Ammon's horn (tissue), 1 donor: ENCODE measurements at regions not wholly inside any gene's neighbourhood (a gene's known extent, or its start where the extent isn't known, plus 50 kb on each side); places are given as distances from the start of the nearest gene placed in this dataset.
"Not testable (repeated sequence)": the region's sequence is repeated elsewhere in the genome, so short reads cannot be mapped to it uniquely, and the experiment has no call there.

Source experiments
- DNase-seq: peaks from one replicate; pipeline ENCODE4 v3.0.0-alpha.2; 2016; ENCODE audit warnings: low spot score

DNA sequence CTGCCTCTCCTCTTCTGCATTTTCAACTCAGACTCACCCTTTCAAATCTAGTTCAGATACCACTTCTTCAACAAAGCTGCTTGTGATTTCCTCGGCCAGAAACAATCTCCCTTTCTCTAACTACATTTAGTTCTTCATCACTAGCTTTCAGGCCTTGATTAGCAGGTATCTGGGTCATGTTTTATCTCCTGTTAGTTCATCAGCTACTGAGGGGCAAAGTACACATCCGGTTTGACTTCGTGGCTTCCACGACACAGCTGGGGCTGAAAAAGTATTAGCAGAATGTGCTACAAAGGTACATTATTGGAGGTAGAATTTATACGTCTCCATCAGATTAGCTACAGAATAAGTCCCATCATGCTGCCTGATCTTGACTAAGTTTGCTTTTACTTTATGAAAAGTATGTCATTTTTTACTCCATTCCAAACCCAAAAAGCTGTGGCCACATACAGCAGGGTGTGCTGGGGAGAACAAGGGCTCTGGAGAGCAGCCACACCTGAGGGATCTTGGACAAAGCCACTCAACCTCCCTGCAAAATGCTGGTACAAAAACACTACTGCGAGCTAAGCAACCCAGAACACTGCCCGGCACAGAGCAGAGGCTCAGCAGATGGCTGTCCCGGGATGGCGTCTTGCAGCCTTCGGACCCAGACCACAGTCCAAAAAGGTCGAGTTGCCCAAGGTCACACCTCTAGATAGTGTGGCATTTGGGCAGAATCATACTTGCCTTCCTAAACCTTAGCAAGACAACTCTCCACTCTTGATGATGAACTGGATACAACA is 120.5 kb upstream of the PRKX start:
- DNase-seq: not testable (repeated sequence)

DNA sequence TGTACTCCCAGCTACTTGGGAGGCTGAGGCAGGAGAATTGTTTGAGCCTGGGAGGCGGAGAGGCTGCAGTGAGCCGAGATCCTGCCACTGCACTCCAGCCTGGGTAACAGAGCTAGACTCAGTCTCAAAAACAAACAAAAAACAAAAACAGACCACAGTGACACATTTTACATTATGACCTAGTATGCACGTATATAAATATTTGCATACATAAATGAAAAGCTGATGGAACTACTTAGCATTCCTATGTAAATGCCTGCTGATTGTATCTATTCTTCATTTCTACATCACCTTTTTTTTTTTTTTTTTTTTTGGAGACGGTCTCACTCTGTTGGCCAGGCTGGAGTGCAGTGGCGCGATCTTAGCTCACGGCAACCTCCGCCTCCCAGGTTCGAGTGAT is 116.6 kb upstream of the PRKX start:
- DNase-seq: not testable (repeated sequence)

DNA sequence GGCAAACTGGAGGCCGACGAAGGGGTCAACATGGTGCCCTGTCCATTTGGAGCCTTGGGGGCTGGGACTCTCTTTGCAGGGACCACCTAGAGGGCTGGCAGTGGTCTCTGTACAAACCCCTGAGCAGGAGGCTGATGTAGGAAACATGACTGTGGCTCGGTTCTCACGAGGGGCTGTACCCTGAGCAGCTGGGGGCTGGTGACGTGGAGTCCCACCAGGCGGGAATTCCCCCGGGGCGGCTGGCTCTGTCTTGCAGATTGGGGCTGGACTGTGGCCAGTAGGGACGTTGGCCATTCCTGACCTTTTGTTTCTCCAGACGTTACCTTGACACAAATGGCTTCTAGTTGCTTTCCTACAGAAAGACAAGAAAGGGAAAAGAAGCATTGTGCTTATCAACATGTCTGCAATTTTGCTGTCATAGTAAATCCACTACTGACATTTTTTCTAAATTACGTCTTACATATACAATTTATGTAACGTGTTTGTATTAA is 115.6 kb upstream of the PRKX start:
- not testable (repeated sequence) for DNase-seq

DNA sequence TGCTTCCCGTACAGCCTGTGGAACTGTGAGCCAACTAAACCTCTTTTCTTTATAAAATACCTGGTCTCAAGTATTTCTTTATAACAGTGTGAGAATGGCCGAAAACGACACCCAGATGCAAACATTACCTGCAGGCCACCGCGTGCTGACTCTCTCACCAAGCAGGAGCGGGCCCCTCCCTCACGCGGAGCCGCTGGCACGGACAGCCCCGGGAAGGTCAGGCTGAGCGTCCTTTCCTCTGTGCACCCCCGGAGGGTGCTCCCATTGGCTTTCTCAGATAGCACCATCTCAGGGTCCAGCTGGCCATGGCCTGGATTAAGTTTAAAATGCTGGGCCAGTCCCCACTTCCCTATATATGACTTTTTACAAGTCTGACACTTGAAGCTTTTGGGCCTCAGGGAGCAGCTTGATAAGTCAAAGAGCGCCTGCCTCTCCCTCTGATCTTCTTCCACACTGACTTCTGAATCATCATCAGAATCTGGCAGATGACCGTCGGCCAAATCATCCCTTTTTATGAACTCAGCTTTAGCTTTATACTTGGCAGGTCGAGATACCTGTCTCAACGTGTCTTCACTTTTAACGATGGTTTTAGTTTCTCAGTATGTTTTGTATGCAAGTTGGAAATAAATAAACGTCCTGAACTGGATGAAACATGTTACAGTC is 115.1 kb upstream of the PRKX start:
- not testable (repeated sequence) for DNase-seq

DNA sequence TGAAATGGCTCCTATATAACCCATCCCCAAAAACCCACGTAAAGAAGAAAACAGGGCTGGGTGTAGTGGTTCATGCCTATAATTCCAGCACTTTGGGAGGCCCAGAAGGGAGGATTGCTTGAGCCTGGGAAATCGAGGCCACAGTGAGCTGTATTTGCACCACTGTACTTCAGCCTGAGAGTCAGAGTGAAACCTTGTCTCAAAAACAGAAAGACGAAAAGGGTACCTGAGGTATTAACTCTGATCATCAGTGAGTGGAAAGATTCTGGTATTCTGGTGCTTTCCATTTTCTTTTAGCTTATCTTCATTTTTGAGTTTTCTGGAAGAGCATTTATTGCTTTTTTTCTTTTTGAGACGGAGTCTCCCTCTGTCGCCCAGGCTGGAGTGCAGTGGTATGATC is 110.6 kb upstream of the PRKX start:
- DNase-seq: not testable (repeated sequence)

DNA sequence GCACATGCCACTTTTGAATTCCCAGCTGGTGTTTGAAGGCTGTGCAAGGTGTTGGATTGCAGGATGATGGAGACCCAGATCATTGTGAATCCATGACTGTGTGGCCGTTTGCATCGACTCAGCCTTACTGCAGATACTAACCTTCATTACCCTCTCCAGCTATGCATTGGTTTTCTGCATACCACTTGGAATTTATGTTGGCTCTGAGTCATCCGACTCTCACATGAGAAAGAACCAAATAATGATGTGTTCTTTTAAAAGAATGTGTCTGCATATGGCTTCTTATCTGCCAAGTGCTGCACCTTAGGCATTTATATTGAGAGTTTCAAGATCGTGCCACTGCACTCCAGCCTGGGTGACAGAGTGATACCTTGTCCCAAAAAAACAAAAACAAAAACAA is 106.7 kb upstream of the PRKX start:
- DNase-seq: no peak

DNA sequence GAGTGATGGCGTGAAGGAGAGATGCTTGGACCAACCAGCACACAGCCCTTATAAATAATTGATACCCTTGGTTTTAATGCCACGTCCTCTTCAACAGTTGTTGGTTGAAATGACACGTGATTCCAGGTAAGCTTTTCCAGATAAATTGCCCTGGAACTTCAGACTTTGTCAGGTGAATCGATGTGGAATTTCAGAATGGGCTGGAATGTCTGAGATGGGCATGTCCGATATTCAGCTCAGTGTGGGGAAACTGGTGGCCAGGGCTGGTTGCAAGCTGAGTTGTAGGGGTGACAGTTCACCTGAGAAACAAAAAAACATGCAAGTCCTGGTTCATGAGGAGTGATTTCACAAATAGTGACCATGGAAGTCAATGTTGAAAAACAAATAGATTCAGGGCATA is 104.0 kb upstream of the PRKX start:
- DNase-seq: not testable (repeated sequence)

DNA sequence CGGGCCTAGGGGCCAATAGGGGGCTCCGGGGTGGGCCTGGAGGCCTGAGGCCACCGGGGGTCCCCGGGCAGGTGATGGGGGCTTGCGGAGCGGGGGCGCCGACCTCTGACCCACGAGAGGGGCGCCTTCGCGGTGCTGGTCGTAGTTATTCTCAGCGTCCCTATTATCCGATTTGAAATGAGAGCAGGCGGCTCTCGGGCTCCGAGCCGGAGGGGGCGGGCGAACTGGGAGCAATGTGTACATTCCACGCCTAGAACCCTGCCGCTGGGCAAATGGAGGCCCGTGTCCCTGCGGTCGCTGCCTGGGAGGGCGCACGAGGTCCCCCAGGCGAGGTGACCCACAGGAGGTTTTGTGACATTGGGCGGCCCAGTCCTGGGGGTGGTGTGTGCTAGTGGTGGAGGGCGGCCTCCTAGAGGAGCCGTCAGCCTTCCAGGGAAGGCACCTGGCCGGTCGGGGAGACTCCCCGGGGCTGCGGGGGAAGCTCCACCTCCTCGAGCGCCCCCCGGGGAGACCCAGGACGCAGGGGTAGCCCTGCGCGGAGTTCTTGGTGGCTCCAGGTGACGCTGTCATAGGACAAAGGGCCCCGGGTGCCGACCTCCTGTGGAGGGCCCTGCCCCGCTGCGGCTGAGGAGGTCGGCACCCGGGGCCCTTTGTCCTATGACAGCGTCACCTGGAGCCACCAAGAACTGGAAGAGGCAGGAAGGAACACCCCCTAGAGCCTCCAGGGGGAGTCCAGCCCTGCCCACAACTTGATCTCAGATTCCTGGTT is 102.6 kb upstream of the PRKX start:
- DNase-seq: peak; percentile 5

DNA sequence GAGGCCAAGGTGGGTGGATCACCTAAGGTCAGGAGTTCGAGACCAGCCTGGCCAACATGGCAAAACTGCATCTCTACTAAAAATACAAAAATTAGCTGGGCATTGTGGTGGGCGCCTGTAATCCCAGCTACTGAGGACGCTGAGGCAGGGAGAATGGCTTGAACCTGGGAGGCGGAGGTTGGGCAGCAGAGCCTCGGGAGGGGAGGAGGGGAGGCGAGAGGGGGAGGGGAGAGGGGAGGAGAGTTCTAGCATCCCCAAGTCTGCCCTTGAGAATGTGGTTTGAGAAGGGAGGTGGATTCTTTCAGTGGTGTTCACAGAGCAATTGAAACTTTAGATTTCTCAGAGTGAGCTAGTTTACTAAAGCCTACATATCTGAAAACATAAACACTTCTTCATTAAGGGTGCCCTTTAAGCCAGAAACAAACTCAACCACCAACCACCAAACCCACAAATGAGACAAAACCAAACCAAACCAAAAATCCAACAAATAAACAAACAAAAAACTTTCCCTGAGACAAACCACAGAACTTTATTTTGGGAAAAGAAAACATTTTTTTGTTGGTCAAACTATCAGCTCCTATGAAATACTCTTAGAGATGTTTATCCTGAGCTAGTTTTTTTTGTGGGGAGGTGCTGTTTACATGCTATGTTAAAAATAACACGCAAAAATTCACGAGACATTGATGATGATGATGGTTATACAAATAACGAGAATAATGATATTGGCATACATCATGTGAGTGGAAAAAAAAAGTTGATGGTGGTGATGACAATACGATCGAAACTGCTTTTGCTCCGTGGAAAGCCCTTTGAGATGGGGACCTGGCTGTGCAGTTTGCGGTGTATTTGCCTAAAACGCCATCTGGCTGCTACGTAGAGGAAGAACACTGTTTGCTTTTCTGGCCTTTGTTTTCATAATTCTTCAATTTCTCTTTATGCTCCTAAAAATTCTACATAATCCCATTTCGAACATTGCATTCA is 98.2 kb upstream of the PRKX start:
- peak; percentile 77 for DNase-seq

DNA sequence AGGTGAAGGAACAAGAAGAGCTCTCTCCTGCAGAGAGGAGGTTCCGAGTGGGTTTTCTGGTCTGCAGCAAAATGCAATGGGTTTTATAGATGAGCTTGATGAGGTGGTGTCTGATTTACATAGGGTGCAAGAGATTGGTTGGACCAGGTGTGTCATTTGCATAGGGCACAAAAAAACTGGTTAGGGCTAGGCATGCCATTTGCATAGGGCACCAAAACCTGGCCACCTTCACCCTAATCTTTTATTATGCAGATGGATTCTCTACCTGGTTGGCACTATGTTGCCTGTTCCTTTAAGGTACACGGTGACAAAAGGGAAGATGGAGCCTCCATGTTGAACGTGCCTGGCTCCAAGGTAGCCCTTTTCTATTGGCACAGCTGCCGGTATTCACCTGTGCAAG is 94.5 kb upstream of the PRKX start:
- no peak for DNase-seq

DNA sequence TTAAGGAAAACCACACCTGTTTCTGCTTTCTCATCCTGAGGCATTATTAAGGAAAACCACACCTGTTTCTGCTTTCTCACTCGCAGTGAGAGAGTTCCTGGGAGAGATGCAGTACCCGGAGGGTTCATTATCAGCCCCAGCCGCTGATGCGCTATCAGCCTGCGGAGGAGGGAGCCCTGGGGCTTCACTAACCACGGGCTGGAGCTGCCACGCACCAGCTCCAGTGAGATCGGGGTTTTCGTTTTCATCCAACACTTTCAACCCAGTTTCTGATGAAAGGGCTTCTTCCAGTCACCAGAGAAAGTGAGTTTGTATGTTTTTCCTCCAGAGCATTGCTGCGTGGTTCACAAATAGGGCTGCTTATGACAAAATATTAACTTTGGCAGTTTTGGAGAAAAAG is 93.2 kb upstream of the PRKX start:
- no peak for DNase-seq

DNA sequence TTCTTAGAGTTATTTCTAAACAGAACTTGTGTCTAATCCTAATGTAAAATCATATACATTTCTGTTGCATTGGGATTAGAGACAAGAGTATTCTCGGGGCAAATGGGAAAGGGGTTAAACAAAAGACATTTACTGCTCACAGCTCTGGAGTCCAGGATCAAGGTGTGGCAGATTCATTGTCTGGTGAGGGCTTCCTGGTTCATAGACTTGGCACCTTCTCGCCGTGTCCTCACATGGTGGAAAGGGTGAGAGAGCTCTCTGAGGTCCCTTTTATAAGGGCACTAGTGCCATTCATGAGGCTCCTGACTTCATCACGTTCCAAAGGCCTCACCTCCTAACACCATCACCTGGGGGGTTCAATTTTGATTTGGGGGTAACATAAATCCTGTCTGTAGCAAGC is 90.3 kb upstream of the PRKX start:
- no peak for DNase-seq

DNA sequence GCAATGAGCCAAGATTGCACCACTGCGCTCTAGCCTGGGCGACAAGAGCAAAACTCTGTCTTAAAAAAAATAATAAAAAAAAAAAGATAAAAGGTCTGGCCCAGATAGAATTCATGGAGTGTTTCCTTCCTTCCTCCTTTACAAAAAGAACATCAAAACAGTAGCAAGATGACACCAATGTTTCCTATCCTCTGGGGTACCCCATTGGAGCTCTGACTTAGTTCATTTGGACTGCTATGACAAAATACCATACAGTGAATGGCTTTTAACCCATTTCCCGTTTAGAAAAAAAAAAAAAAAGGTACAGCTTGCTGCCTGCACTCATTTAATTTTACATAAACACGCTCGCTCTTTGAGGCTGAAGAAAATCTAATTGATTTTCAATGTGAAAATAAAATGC is 89.9 kb upstream of the PRKX start:
- DNase-seq: no peak

DNA sequence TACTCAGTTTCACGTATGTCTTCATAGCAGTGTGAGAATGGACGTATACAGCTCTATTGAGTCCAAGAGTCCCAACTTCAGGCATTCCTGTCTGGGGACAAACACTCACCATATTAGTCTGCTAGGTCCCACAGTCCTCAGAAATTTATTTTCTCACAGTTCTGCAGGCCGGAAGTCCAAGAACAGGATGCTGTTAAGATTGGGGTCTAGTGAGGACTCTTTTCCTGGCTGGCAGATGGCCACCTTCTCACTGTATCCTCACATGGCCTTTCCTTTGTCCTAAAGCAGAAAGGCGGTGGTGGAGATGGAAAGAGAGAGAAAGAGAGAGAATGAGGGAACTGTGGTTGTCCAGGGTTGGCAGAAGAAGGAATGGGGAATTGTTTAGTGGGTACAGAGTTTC is 82.0 kb upstream of the PRKX start:
- DNase-seq: not testable (repeated sequence)

DNA sequence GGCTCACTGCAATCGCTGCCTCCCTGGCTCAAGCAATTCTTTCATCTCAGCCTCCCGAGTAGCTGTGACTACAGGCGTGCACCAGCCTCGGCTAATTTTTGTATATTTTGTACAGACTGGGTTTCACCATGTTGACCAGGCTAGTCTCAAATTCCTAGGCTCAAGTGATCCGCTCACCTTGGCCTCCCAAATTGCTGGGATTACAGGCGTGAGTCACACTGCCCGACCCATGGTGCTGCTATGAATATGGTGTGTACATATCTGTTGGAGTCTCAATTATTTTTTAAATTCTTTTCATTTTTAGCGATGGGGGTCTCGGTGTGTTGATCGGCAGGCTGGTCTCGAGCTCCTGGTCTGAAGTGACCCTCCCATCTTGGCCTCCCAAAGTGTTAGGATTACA is 78.0 kb upstream of the PRKX start:
- no peak for DNase-seq

DNA sequence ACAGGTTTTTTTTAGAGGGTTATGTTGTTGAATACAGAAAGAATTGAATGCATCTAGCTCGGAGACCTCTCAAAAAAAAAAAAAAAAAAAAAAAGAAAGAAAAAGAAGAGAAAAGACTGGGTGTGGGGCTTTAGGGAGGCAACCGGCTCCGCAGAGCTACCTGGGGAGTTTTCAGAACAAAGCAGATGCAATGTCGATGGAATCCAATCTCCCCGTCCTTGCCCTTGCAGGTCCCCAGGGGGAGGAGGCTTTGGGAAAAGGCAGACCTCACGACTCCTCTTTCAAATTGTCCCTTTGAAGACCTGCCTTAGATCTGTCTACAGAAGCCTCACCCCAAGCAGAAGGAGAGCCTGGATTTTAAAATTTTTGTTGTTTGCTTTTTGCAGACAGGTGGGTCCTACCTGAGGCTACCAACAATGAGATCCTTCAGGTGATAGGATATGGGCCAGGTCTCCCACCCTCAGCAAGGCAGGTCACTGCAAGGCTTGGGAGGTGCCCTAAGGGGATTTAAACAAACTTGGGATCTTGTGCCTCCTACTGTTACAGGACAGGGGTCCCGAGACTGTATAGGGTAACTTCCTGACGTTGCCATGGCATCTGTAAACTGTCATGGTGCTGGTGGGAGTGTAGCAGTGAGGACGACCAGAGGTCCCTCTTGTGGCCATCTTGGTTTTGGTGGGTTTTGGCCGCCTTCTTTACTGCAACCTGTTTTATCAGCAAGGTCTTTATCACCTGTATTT is 75.2 kb upstream of the PRKX start:
- DNase-seq: no peak

DNA sequence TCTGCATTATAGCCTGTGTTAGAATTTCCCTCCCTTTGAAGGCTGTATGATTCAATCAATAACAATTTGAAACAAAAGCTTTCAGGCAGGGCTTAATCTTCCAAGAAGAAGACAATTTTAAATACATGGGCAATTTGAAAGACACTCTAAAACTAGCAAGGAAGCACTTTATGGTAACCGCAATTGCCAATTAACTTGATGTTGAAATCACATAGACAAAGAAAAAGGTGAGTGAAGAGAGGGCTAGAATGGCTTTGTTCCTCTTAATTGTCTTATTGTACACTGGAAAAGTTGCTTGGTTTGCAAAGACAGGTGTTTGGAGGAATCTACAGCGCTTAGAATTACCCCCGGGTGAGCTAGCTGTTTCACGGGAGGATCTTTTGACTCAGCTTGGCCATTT is 74.4 kb upstream of the PRKX start:
- DNase-seq: no peak

DNA sequence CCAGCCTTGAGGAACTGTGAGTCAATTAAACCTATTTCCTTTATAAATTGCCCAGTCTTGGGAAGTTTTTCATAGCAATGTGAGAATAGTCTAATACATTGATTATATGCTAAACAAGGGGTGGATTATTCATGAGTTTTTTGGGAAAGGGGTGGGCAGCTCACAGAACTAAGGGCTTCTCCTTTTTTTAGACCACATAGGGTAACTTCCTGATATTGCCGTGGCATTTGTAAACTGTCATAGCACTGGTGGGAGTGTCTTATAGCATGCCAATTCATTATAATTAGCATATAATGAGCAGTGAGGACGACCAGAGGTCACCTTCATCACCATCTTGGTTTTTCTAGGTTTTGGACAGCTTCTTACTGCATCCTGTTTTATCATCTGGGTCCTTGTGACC is 72.4 kb upstream of the PRKX start:
- not testable (repeated sequence) for DNase-seq

DNA sequence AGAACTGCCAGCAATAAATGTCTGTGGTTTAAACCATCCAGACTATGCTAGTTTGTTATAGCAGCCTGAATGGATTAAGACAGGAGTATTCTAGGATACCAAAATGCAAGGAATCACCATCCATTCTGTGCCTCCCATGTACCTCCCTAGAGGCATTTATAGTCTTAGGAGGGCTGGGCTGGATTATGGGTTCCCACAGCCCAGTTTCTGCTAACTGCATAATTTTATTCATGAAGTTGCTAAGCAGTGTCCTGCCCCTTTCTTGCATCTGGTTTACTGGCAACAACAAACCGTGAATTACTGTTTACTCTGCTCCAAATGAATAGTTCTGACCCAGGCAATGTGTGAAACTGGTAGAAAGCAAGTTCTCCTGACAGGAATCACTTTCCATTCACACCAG is 67.1 kb upstream of the PRKX start:
- DNase-seq: no peak

DNA sequence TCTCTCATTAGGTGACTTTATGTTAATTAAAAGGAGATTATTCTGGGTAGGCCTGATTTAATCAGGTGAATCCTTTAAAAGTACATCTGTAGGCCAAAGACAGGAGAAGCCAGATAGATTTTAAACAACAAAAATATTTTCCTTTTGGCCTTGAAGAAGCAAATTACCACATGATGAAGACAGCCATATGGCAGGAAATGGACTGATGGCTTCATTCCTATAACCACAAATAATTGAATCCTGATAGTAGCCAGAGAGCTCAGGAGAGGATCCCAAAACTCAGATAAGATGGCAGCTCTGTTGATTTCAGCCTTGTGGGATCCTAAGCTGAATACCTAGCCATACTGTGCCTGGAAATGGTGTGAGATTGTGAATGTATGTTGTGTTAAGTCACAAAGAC is 66.1 kb upstream of the PRKX start:
- DNase-seq: no peak

DNA sequence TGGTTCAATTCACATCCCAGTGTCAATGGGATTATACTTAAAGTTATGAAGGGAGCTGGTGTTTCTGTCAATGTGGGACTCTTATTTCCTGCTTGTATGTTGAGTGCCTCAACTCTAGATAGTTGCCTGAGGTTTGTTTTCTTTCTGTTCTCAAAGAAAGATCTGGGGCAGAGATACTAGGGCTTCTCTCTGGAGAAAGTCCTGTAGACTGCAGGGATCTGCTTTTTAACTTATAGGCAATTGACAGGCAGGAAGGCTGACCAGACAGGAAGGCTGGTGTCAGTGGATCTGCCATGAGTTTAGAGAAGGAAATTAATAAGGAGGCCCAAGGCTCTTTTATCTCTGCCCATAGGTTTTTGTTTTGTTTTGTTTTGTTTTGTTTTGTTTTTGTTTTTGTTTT is 64.0 kb upstream of the PRKX start:
- no peak for DNase-seq
